HL-60 (cell line): ENCODE measurements at regions not wholly inside any gene's neighbourhood (a gene's known extent, or its start where the extent isn't known, plus 50 kb on each side); places are given as distances from the start of the nearest gene placed in this dataset.

ENCODE experiments used
- DNase-seq, 2 experiments: peaks; one replicate each; pipeline ENCODE4 v3.0.0-alpha.2; 2010 to 2020; ENCODE audit warnings: low read depth in 1 of 2, low spot score in 1 of 2
- H3K27ac ChIP-seq: fragments of 250-450 bp; sonication (Bioruptor Pico); replicated peaks from 2 replicates; pipeline ENCODE4 v1.5.1; 2020; ENCODE audit warnings: mild to moderate bottlenecking, moderate library complexity
- H3K27me3 ChIP-seq: fragments of 250-450 bp; sonication (Bioruptor Pico); 2 replicates; pipeline ENCODE4 v1.5.1; 2021; ENCODE audit warnings: mild to moderate bottlenecking, moderate library complexity; ENCODE audit not compliant: insufficient read depth, poor library complexity, severe bottlenecking
- H3K4me3 ChIP-seq: replicated peaks from 2 replicates; pipeline ENCODE4 v1.5.1; 2011; ENCODE audit warnings: mild to moderate bottlenecking, control low read depth, low read length; ENCODE audit not compliant: insufficient read depth
- GABPA ChIP-seq: IDR thresholded peaks from 2 replicates; pipeline ENCODE4 v1.6.1; 2012; ENCODE audit warnings: low read depth
- POLR2AphosphoS5 ChIP-seq: IDR thresholded peaks from 2 replicates; pipeline ENCODE4 v1.6.1; 2012; ENCODE audit warnings: low read depth
- SPI1 ChIP-seq: IDR thresholded peaks from 2 replicates; pipeline ENCODE4 v1.6.1; 2012; ENCODE audit warnings: low read depth, mild to moderate bottlenecking, borderline replicate concordance
- TF ChIP-seq, protein P1 (sequence below): IDR thresholded peaks from one replicate; pipeline ENCODE4 v1.5.1; 2011; ENCODE audit warnings: low read length, control low read depth, inconsistent platforms; ENCODE audit not compliant: insufficient read depth
- TF ChIP-seq, protein P2 (sequence below): IDR thresholded peaks from 2 replicates; pipeline ENCODE4 v1.6.1; 2012; ENCODE audit warnings: low read depth; ENCODE audit not compliant: insufficient replicate concordance

DNA sequence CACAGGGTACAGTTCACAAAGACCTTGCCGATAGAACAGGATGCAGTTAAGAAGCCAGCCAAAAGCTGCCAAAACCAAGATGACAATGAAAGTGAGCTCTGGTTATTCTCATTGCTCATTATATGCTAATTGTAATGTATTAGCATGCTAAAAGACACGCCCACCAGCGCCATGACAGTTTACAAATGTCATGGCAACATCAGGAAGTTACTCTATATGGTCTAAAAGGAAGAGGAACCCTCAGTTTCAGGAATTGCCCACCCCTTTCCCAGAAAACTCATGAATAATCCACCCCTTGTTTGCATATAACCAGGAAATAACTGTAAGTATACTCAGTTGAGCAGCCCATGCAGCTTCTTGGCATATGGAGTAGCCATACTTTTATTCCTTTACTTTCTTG, 748.7 kb downstream of the QKI start:
- TF ChIP-seq SPI1, result no peak
- TF ChIP-seq POLR2AphosphoS5, result no peak
- no peak for TF ChIP-seq GABPA
- TF ChIP-seq, protein P1, sequence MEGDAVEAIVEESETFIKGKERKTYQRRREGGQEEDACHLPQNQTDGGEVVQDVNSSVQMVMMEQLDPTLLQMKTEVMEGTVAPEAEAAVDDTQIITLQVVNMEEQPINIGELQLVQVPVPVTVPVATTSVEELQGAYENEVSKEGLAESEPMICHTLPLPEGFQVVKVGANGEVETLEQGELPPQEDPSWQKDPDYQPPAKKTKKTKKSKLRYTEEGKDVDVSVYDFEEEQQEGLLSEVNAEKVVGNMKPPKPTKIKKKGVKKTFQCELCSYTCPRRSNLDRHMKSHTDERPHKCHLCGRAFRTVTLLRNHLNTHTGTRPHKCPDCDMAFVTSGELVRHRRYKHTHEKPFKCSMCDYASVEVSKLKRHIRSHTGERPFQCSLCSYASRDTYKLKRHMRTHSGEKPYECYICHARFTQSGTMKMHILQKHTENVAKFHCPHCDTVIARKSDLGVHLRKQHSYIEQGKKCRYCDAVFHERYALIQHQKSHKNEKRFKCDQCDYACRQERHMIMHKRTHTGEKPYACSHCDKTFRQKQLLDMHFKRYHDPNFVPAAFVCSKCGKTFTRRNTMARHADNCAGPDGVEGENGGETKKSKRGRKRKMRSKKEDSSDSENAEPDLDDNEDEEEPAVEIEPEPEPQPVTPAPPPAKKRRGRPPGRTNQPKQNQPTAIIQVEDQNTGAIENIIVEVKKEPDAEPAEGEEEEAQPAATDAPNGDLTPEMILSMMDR, result no peak
- TF ChIP-seq, protein P2, sequence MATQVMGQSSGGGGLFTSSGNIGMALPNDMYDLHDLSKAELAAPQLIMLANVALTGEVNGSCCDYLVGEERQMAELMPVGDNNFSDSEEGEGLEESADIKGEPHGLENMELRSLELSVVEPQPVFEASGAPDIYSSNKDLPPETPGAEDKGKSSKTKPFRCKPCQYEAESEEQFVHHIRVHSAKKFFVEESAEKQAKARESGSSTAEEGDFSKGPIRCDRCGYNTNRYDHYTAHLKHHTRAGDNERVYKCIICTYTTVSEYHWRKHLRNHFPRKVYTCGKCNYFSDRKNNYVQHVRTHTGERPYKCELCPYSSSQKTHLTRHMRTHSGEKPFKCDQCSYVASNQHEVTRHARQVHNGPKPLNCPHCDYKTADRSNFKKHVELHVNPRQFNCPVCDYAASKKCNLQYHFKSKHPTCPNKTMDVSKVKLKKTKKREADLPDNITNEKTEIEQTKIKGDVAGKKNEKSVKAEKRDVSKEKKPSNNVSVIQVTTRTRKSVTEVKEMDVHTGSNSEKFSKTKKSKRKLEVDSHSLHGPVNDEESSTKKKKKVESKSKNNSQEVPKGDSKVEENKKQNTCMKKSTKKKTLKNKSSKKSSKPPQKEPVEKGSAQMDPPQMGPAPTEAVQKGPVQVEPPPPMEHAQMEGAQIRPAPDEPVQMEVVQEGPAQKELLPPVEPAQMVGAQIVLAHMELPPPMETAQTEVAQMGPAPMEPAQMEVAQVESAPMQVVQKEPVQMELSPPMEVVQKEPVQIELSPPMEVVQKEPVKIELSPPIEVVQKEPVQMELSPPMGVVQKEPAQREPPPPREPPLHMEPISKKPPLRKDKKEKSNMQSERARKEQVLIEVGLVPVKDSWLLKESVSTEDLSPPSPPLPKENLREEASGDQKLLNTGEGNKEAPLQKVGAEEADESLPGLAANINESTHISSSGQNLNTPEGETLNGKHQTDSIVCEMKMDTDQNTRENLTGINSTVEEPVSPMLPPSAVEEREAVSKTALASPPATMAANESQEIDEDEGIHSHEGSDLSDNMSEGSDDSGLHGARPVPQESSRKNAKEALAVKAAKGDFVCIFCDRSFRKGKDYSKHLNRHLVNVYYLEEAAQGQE, result no peak
- H3K27ac ChIP-seq, result no peak overlapping the region
- no peak for DNase-seq
- H3K27me3 ChIP-seq, result no peaks in the 10 kb centered on the region
- no peak overlapping the region for H3K4me3 ChIP-seq

DNA sequence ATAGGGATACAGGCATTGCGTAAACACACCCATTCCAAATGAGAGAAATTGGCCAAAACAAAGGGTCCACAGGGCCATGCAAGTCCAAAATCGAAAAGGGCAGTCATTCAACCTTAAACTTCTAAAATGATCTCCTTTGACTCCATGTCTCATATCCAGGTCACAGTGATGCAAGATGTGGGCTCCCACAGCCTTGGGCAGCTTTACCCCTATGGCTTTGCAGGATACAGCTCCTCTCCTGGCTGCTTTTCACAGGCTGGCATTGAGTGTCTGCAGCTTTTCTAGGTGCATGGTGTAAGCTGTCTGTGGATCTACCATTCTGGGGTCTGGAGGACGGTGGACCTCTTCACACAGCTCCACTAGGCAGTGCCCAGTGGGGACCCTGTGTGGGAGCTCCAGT, 744.5 kb downstream of the QKI start:
- DNase-seq, result no peak
- Histone ChIP-seq H3K27ac (no peak overlapping the region), H3K4me3 (no peak overlapping the region), H3K27me3 (no peaks in the 10 kb centered on the region)
- TF ChIP-seq, protein P1, result no peak
- TF ChIP-seq SPI1 (no peak), GABPA (no peak), POLR2AphosphoS5 (no peak)
- TF ChIP-seq, protein P2, result no peak

- H3K27ac ChIP-seq, result no peak overlapping the region
- H3K27me3 ChIP-seq, result no peaks in the 10 kb centered on the region
- TF ChIP-seq, protein P2, result no peak
- TF ChIP-seq, protein P1, result no peak
- no peak overlapping the region for H3K4me3 ChIP-seq
- DNase-seq, result no peak
These were observed 740.1 kb downstream of the QKI start for GRCh38 chr6:164154588-164154987.
